Fibroblast of the aortic adventitia (primary cell): ENCODE measurements at regions not wholly inside any gene's neighbourhood (a gene's known extent, or its start where the extent isn't known, plus 50 kb on each side); places are given as distances from the start of the nearest gene placed in this dataset.

Experiments
- DNase-seq: peaks from one replicate; pipeline ENCODE4 v3.0.0-alpha.2; 2010; ENCODE audit warnings: low read depth
- H3K4me3 ChIP-seq: 2 replicates; pipeline ENCODE4 v1.5.1; 2011; ENCODE audit warnings: low read depth, mild to moderate bottlenecking, control low read depth, low read length, moderate library complexity
- TF ChIP-seq, protein P1 (sequence below): IDR thresholded peaks from 2 replicates; pipeline ENCODE4 v1.5.1; 2011; ENCODE audit warnings: mild to moderate bottlenecking, low read length, control low read depth, inconsistent platforms; ENCODE audit not compliant: insufficient read depth

DNA sequence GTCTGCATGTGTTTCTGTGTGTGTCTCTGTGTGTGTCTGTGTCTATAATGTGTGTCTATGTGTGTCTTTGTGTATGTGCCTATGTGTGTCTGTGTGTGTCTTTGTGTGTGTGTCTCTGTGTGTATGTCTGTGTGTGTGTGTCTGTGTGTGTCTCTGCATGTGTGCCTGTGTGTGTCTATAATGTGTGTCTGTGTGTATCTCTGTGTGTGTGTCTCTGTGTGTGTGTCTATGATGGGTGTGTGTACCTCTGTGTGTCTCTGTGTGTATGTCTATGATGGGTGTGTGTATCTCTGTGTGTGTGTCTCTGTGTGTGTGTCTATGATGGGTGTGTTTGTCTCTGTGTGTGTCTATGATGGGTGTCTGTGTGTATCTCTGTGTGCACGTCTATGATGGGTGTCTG lies 126.2 kb upstream of the GPC1 start:
- TF ChIP-seq, protein P1, sequence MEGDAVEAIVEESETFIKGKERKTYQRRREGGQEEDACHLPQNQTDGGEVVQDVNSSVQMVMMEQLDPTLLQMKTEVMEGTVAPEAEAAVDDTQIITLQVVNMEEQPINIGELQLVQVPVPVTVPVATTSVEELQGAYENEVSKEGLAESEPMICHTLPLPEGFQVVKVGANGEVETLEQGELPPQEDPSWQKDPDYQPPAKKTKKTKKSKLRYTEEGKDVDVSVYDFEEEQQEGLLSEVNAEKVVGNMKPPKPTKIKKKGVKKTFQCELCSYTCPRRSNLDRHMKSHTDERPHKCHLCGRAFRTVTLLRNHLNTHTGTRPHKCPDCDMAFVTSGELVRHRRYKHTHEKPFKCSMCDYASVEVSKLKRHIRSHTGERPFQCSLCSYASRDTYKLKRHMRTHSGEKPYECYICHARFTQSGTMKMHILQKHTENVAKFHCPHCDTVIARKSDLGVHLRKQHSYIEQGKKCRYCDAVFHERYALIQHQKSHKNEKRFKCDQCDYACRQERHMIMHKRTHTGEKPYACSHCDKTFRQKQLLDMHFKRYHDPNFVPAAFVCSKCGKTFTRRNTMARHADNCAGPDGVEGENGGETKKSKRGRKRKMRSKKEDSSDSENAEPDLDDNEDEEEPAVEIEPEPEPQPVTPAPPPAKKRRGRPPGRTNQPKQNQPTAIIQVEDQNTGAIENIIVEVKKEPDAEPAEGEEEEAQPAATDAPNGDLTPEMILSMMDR: no peak
- no peak for DNase-seq
- H3K4me3 ChIP-seq: no peak overlapping the region

DNA sequence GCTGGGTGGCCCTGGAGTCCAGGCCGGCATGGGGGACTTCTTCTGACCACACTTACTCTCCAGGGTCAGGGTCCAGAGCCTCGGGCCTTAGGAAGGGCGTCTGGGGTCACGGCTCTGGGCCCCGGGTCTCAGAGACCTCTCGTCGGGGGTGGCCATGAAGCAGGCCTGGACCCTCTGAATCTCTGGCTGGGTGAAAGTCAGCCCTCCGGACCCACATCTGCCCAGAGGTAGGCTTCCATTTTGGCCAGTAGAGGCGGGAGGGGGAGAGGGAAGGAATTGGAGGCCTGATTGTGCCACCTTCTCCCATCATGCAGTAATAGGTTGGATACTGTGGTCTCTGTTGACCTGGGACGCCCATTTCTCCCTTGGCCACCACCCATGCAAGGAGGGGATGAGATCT lies 125.3 kb upstream of the GPC1 start:
- TF ChIP-seq, protein P1: no peak
- DNase-seq: no peak
- H3K4me3 ChIP-seq: no peak overlapping the region

DNA sequence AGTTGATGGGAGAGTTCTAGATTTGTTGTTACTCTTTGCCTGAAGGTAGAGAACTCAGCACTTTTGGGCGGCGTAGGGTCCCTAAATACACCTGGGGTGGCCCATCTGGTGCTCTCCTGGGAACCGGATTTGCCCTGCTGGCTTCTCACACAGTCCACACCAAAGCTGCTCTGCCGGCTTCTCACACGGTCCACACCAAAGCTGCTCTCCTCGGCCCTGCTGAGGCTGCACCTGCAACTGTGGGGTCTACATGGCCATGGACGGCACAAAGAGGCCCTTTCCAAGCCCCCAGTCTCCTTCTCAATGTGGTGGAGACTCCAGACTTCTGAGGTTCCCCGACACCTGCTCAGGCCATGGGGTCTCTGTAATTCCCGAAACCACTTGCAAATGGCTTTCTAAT lies 124.8 kb upstream of the GPC1 start:
- DNase-seq: no peak
- no peak overlapping the region for H3K4me3 ChIP-seq
- TF ChIP-seq, protein P1: no peak

DNA sequence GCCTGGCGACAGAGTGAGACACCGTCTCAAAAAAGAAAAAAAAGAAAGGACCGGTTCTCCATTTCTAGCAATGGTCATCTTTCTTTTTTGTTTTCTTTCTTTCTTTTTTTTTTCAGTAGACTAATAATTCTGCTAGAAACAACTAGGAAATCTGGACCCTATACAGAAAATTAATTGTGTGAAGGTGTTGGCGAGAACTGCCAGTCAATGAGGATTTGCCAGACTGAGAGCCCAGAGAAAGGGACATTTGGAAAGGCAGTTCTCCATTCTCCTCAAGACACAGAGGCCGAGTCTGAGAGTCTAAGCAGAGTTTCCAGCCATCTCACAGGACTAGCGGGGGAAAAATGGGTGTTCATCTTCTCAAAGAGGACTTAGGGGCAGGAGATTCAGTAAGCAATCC lies 123.6 kb upstream of the GPC1 start:
- no peak overlapping the region for H3K4me3 ChIP-seq
- no peak for DNase-seq
- TF ChIP-seq, protein P1: no peak

DNA sequence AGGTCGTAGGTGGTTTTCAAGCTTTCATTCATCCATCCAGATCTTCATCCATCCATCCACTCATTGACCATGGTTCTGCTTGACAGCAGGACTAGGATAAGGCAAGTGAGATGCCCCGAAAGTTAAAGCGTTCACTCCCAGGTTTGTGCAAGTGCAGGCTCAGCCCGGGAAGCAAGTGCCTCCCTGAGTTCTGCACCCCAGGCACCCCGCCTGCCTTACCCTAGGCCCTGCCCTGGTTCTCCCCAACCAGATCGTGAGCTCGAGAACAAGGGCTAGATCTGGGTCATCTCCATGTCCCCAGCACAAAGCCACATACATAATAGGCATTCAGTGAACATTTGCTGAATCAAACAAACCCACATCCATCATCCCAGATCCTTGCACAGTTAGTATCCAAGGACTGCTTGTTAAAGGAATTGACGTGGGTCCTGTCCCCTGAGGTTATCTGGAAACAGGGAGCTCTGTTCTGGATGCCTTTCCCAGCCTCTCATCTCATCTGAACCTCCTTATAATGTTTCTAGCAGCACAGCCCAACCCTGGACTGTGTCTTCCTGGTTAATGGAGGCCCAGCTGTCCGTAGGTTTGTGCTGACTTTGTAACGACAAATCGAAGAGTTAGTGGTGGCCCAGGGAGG lies 116.1 kb upstream of the GPC1 start:
- DNase-seq: no peak
- H3K4me3 ChIP-seq: no peak overlapping the region
- TF ChIP-seq, protein P1: no peak

DNA sequence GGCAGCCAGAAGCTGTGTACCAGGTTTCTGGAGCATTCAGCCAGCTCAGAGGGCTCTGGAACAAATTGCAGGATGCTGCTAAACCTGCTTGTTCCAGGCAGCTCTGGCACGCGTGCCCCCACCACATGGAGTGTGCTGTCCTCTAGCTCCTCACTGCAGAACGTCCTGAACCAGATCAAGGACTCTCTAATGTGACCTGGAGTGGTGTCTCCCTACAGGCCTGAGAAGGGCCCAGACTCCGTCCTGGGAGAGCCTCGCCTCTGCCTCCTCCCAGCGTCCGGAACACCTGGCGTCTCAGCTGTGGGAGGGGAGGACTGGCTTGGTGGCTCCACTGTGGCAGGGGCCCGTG lies 115.6 kb upstream of the GPC1 start:
- no peak for DNase-seq
- no peak overlapping the region for H3K4me3 ChIP-seq
- TF ChIP-seq, protein P1: no peak
